Stimulated activated CD4-positive, alpha-beta T cell treated with anti-CD3 and anti-CD28 coated beads, Interleukin-1b, Interleukin-23, amount 100 ng/mL, for 1 hour (primary cell): ENCODE measurements at regions not wholly inside any gene's neighbourhood (a gene's known extent, or its start where the extent isn't known, plus 50 kb on each side); places are given as distances from the start of the nearest gene placed in this dataset.
"Not testable (repeated sequence)": the region's sequence is repeated elsewhere in the genome, so short reads cannot be mapped to it uniquely, and the experiment has no call there.

Experiments used
- DNase-seq, 2 donors: peaks; one replicate each; pipeline ENCODE4 v3.0.0-alpha.2; 2020; ENCODE audit warnings: low read depth in 2 of 2

DNA sequence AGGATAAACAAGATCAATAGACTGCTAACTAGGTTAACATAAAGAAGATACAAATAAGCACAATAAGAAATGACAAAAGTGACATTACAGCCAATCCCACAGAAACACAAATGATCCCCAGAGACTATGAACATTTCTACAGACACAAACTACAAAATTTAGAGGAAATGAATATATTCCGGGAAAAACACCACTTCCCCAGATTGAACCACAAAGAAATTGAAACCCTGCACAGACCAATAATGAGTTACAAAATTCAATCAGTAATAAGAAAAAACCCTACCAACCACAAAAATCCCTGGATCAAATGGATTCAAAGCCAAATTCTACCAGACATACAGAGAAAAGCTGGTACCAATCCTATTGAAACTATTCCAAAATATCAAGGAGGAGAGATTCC is 232.4 kb upstream of the RBMS1 start:
- no peak for DNase-seq

DNA sequence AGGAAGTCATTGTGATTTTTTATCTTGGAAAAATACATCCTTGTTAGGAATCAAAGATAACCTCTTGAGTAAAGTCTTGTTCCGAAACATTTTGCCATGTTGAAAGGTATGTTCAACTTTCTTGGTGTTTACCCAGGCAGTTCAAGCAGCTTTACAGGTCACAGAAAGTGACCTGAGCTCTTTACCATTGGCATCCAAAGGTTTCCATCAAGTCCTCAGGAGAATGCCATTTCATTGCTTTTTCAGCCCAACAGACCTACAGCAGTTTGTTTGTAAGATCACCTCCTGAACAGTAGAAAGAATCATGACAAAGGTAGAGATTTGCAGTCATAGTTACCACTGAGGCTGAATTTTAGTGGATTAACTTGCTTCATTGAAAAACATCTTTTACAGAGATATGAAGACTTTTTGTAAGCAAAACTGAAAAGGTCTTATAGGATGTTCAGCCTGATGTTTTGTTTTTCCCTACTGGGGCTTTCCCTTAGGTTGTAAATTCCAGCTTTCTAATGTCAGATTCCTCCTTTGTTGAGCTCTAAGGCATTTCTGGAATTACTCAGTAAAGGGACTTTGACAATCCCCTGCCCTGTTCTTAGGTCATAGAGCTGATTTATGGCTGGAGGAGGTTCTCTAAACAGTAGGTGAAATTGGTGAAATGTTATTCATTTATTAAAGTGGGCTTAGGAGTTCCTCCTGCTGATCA is 236.8 kb upstream of the RBMS1 start:
- no peak for DNase-seq

GRCh38 chr2:160731415-160731814 is 237.8 kb upstream of the RBMS1 start:
- DNase-seq: no peak

GRCh38 chr2:160731856-160732255 is 238.2 kb upstream of the RBMS1 start:
- no peak for DNase-seq

GRCh38 chr2:160735696-160736095 is 242.1 kb upstream of the RBMS1 start:
- no peak for DNase-seq

DNA sequence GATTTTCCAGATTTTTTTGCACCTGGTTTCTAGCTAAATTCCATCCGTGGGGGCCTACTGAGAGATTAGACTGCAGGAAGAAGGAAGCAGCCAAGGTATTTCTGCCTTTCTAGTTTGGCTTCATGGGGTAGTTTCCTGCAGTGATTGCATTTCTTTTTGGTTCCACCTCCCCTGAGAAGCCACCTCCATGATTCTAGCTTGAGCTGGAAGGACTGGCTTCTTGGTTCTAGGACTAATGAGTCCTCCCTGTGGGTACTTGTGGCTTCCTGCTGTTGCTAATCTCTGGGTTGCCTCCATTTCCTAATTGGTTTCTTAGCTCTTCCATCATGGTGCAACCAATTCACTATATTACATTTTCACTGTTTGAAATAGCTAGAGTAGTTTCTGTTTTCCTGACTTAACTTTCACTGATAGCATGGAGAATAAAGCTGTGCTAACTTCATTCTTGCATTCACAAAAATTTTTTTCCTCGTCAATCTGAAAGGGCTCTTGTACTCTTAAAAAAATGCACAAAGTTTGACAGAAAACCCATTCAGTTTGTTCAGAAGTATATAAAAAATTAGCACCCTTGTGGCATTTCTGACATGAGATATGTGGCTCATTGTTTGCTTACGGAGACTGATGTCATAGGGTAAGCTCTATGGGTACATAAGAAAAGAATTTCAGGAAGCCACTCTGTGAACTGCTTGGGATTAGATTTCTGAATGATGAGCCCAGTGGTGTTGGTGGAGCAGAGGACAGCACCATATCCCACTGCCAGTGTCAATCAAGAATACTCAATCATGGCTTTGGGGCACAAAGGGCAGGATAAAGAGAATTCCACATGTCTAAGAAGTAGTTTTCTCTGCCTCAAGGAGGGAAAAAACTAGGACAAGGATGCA is 242.8 kb upstream of the RBMS1 start:
- no peak for DNase-seq

DNA sequence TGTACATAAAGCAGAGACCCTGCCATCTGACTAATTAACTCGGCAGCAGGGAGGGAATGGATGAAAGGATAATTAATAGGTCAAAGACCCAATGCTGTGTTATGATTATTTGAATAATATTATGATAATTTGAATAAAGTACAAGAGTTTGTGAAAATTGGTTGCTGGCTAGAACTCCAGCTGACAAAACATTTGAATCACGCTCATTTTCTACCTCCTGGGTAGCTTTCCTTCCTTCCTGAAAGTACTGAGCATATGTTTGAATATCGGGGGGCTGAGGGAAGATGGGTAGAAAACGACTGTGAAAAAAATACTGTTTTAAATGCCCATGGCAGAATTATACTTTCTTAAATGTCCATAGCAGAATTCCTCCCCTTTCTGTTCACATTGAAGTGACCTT is 243.6 kb upstream of the RBMS1 start:
- DNase-seq: no peak

- DNase-seq: no peak
Observed at GRCh38 chr2:160741271-160741670, 247.7 kb upstream of the RBMS1 start.

- no peak for DNase-seq
Observed at GRCh38 chr2:160741815-160742214, 248.2 kb upstream of the RBMS1 start.

DNA sequence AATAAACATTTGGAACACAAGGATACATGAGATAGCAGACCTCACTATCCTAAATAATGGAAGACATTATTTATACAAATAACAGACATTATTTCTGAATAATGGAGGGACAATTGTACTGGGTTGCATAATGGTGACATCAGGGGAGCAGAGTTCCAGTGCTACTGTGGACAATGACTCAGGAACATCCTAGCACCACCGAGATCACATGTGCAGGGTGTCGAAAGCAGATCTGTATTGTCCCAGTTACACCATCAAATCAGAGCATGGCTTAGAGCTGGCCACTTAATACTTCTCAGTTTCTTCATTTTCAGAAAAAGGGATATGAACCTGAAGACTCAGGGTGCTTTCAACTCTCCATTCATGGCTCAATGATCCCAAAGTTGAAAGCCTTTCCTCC is 249.1 kb upstream of the RBMS1 start:
- DNase-seq: no peak

GRCh38 chr2:160747501-160748170 is 254.0 kb upstream of the RBMS1 start:
- no peak for DNase-seq

GRCh38 chr2:160751021-160751420 is 257.4 kb upstream of the RBMS1 start:
- no peak for DNase-seq

DNA sequence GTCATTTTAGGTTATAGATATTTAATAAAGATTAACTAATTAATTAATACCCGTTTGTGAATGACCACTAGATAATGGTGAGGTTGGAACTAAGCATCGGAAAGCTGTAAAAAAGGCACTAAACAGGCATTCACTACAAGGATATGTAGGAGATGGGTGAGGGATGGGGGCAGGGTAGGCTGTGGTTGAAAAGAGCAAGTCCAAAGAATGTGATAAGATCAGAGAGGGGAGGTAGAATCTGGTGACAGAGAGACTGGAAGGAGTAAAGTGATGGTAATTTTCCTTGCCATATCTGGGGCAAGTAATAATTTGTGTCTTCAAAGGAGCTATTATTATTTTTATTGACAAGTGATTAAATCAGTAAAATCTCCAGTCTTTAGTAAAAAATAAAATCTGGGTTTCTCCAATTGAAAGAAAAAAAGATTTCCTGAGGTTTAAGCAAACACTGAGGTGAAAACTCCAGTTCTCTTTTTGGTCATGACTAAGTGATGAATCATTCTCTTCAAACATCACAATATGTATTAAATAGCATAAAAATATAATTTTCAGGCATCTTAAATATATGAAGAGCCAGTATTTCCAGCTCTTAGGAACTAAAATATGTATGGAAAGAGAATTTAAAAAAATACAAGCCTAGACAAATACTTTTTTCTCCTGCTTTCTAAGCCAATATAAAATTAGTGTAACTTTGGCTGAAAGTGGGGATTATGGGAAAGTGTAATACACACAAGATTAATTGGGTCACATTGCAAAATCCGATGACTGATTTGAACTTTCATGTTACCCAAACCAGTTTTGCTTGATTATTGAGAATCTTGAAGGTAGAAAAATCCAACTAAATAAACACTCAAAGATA is 259.1 kb upstream of the RBMS1 start:
- DNase-seq: no peak

- DNase-seq: no peak
Observed at GRCh38 chr2:160753331-160753654, 259.7 kb upstream of the RBMS1 start.

GRCh38 chr2:160753960-160754359 is 260.4 kb upstream of the RBMS1 start:
- DNase-seq: no peak

GRCh38 chr2:160756481-160756880 is 262.9 kb upstream of the RBMS1 start:
- no peak for DNase-seq

DNA sequence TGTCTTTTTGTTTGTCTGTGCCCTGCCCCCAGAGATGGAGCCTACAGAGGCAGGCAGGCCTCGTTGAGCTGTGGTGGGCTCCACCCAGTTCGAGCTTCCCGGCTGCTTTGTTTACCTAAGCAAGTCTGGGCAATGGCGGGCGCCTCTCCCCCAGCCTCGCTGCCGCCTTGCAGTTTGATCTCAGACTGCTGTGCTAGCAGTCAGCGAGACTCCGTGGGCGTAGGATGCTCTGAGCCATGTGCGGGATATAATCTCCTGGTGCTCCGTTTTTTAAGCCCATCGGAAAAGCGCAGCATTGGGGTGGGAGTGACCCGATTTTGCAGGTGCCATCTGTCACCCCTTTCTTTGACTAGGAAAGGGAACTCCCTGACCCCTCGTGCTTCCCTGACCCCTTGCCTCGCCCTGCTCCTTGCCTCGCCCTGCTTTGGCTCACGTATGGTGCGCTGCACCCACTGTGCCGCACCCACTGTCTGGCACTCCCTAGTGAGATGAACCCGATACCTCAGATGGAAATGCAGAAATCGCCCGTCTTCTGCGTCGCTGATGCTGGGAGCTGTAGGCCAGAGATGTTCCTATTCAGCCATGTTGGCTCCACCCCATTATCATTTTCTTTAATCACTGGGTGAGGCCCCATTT is 269.0 kb upstream of the RBMS1 start:
- not testable (repeated sequence) for DNase-seq

DNA sequence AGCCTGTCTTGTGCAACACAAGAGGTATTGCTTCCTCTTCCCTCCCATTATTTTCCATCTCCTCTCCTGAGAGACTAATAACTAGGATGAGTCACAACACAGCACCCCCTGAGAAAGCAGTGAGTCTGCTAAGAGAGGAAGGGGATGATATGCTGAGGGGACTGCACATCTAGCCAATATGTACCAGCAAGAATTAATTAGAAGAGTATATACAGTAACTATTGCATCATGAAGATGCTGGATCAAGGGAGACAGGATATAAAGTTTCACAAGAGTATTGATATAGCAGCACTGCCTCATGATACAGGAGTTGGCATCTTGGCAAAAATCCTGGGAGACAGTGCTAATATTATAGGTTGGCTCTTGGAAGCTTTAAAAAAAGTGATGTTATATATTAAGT is 289.9 kb upstream of the RBMS1 start:
- DNase-seq: no peak

DNA sequence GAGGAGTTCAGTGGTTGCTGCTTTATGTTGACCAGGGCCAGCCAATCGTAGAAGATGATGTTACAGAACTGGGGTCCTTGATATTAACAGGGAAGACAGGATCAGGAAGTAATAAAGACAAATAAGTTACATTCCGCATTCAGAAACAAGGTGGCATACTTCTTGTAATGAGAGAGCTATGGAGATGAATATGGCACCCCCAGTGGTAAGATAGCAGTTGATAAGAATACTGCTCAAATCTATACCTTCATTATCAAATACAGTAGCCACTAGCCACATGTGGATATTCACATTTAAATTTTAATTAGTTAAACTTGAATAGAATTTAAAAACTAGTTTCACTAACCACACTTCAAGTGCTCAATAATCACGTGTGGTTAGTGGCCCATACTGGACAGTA is 290.4 kb upstream of the RBMS1 start:
- DNase-seq: no peak

DNA sequence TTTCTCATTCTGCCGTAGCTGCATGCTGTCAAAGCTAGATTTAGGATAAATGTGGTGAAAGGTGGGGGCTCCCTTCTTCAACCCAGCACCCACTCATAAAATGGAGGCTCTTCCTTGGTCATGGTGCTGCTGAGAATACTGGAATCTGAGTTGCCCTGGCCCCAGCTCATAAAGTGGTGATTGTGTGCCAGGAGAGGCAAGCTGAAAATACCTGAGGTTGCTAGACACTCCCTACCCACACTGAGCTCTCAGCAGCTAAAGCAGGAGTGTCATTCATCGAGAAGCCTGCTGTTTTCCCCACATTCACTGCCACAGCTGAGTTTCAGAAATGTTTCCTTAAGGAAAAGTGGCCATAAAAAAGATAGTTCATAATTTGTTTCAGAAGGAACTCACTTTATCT is 297.1 kb upstream of the RBMS1 start:
- no peak for DNase-seq

- no peak for DNase-seq
Observed at GRCh38 chr2:160791884-160792283, 298.3 kb upstream of the RBMS1 start.
